GM20000 (cell line): ENCODE measurements at regions not wholly inside any gene's neighbourhood (a gene's known extent, or its start where the extent isn't known, plus 50 kb on each side); places are given as distances from the start of the nearest gene placed in this dataset.

Source experiments
- DNase-seq: peaks from one replicate; pipeline ENCODE4 v3.0.0; 2012; ENCODE audit warnings: low spot score
- TF ChIP-seq, protein P1 (sequence below): IDR thresholded peaks from 2 replicates; pipeline ENCODE4 v1.5.1; 2012; ENCODE audit warnings: mild to moderate bottlenecking, control low read depth; ENCODE audit errors: extremely low read depth, missing control alignments

DNA sequence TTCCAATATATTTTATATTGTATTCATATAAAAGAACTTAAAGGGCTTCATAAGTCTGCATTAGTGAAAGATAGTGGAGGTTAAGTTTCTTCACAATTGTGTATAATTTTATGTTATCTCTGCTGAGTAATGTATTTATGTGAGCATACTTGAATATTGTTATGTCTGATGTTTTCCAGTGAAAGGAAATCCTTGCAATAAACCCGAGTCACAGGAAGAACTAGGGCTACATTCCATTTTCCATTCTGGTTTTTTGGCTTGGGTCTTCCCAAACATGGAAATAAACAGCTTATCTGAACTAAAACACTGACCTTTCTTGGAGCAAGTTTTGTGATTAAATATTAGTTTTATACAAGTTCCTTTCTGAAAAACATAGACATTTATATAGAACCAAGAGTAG lies 231.3 kb upstream of the GPRIN3 start:
- TF ChIP-seq, protein P1, sequence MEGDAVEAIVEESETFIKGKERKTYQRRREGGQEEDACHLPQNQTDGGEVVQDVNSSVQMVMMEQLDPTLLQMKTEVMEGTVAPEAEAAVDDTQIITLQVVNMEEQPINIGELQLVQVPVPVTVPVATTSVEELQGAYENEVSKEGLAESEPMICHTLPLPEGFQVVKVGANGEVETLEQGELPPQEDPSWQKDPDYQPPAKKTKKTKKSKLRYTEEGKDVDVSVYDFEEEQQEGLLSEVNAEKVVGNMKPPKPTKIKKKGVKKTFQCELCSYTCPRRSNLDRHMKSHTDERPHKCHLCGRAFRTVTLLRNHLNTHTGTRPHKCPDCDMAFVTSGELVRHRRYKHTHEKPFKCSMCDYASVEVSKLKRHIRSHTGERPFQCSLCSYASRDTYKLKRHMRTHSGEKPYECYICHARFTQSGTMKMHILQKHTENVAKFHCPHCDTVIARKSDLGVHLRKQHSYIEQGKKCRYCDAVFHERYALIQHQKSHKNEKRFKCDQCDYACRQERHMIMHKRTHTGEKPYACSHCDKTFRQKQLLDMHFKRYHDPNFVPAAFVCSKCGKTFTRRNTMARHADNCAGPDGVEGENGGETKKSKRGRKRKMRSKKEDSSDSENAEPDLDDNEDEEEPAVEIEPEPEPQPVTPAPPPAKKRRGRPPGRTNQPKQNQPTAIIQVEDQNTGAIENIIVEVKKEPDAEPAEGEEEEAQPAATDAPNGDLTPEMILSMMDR = no peak
- DNase-seq = no peak

- DNase-seq = no peak
- TF ChIP-seq, protein P1 = no peak
Measured at GRCh38 chr4:89538171-89538570, 230.6 kb upstream of the GPRIN3 start.

DNA sequence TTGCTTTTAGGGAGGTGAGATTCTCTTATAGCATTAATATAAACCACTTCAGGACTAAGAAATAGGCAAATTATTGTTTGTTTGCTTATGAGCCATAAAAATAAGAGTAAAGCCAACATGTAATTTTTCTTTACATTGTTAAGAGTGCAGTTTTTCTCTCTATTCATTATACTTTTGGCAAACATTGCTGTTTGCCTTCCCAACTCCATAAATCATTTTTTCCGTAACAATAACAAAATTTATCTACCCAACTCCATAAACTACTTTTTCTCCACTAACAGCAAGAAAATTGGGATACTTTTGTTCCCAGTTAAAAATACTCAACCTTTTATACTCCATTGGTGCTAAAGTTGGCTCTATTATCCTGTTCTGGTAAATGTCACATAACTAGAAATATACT lies 229.7 kb upstream of the GPRIN3 start:
- DNase-seq = no peak
- TF ChIP-seq, protein P1 = no peak

- DNase-seq = no peak
- TF ChIP-seq, protein P1 = no peak
Measured at GRCh38 chr4:89535251-89535650, 227.7 kb upstream of the GPRIN3 start.

DNA sequence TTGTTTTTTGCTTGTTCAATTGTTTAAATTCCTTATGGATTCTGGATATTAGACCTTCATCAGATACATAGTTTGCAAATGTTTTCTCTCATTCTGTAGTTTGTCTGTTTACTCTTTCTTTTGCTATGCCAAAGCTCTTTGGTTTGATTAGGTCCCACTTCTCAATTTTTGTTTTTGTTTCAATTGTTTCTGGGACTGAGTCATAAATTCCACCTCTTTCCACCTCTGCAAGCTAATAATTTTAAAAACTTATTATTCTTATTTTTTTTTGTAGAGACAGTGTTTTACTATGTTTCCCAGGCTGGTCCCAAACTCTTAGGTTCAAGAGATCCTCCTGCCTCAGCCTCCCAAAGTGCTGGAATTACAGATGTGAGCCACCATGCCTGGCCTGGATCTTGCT lies 226.8 kb upstream of the GPRIN3 start:
- DNase-seq = no peak
- TF ChIP-seq, protein P1 = no peak

- TF ChIP-seq, protein P1 = no peak
- DNase-seq = no peak
Measured at GRCh38 chr4:89531932-89532640, 224.5 kb upstream of the GPRIN3 start.

- DNase-seq = no peak
- TF ChIP-seq, protein P1 = no peak
Measured at GRCh38 chr4:89528526-89529133, 221.0 kb upstream of the GPRIN3 start.
